Stimulated activated CD8-positive, alpha-beta memory T cell treated with anti-CD3 and anti-CD28 coated beads, Interleukin-7, amount 100 ng/mL, for 1 hour (primary cell): ENCODE measurements at regions not wholly inside any gene's neighbourhood (a gene's known extent, or its start where the extent isn't known, plus 50 kb on each side); places are given as distances from the start of the nearest gene placed in this dataset.

Source experiments
- DNase-seq, 2 donors: peaks; one replicate each; pipeline ENCODE4 v3.0.0-alpha.2; 2020; ENCODE audit warnings: low read depth in 2 of 2

DNA sequence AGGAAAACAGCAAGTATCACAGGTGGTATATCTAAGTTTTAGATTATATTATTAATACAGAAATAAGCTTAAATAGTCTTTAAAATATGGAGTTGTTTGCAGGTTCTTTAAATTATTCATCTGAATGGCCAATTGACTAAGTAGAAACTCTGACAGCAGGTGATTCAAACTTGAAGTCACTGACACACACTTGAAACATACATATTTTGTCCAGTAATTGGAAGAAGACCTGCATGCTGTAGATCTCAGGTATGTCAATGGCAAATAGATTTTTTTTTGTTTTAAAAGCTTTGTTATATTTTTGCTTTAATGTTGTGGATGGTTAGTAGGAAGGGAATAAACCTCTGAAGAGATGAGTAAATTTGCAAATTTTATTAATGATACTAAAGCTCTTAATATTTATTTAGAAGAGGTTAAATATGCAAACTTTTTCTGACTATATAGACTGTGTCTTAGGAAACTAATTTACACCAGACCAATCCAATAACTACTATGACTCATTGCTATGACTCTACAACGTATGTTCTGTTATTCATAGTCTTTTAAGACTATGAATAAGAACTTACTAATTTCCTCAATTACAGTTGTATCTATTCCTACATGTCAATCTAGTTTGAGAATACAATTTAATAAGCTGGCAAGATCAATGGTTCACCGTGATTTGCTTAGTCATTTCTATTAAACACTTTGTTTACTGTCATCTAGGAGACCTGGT lies 53.9 kb upstream of the RORB start:
- DNase-seq = no peak

DNA sequence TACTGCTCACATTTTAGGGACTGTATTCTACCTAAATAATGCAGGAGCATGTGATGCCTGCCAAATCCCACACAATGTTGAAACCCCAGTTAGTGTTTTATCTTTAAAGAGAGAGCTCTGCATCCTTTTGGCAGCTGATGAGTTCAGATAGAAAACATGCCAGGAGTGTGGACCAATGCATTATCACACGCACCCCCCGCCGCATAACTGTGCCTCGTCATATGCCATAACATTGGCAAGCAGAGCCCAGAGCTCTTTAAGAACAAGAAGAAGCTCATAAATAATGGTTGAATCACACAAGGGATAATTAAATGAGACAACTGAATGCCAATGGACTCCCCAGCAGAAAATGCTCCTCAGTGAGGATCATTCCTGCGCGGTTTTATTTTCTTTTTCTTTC lies 52.8 kb upstream of the RORB start:
- no peak for DNase-seq
